Neural progenitor cell (in vitro differentiated cells): ENCODE measurements at regions not wholly inside any gene's neighbourhood (a gene's known extent, or its start where the extent isn't known, plus 50 kb on each side); places are given as distances from the start of the nearest gene placed in this dataset.

Experiments
- DNase-seq: peaks from one replicate; pipeline ENCODE4 v3.0.0-alpha.2; 2016; ENCODE audit warnings: low spot score
- H2AFZ ChIP-seq: fragments of 200-600 bp; sonication (generic); replicated peaks from 2 replicates; pipeline ENCODE4 v1.6.1; 2016; ENCODE audit warnings: antibody characterized with exemption
- H3F3A ChIP-seq: fragments of 200-600 bp; sonication (generic); 2 replicates; pipeline ENCODE4 v1.6.1; 2016; ENCODE audit warnings: antibody characterized with exemption, low read depth
- H3K27ac ChIP-seq: fragments of 200-600 bp; sonication (generic); 2 replicates; pipeline ENCODE4 v1.5.1; 2016; ENCODE audit warnings: mild to moderate bottlenecking
- H3K27me3 ChIP-seq: fragments of 200-600 bp; sonication (generic); 2 replicates; pipeline ENCODE4 v1.6.1; 2016; ENCODE audit warnings: mild to moderate bottlenecking, moderate library complexity
- H3K36me3 ChIP-seq: fragments of 200-600 bp; sonication (generic); 2 replicates; pipeline ENCODE4 v1.5.1; 2016
- H3K4me1 ChIP-seq: fragments of 200-600 bp; sonication (generic); 2 replicates; pipeline ENCODE4 v1.6.1; 2016; ENCODE audit warnings: mixed run types
- H3K4me2 ChIP-seq: fragments of 200-600 bp; sonication (generic); 2 replicates; pipeline ENCODE4 v1.6.1; 2016
- H3K4me3 ChIP-seq: fragments of 200-600 bp; sonication (generic); 2 replicates; pipeline ENCODE4 v1.5.1; 2016
- H3K79me2 ChIP-seq: fragments of 200-600 bp; sonication (generic); 2 replicates; pipeline ENCODE4 v1.6.1; 2016; ENCODE audit warnings: low read depth
- H3K9ac ChIP-seq: fragments of 200-600 bp; sonication (generic); 2 replicates; pipeline ENCODE4 v1.6.1; 2016
- H3K9me3 ChIP-seq: fragments of 200-600 bp; sonication (generic); 2 replicates; pipeline ENCODE4 v1.5.1; 2016; ENCODE audit warnings: low read depth
- H4K20me1 ChIP-seq: fragments of 200-600 bp; sonication (generic); 2 replicates; pipeline ENCODE4 v1.6.1; 2016; ENCODE audit warnings: low read depth
- H3K27ac Mint-ChIP-seq: 3 replicates; pipeline ENCODE4 v1.8.0; 2021; ENCODE audit warnings: mixed read lengths
- H3K27me3 Mint-ChIP-seq: 2 replicates; pipeline ENCODE4 v1.8.0; 2022; ENCODE audit warnings: low read depth, mild to moderate bottlenecking, inconsistent platforms, moderate library complexity, mixed read lengths; ENCODE audit not compliant: insufficient read depth
- H3K36me3 Mint-ChIP-seq: 3 replicates; pipeline ENCODE4 v1.8.0; 2021; ENCODE audit warnings: mixed read lengths
- H3K4me1 Mint-ChIP-seq: 3 replicates; pipeline ENCODE4 v1.8.0; 2021; ENCODE audit warnings: mixed read lengths
- H3K4me3 Mint-ChIP-seq: 3 replicates; pipeline ENCODE4 v1.8.0; 2021; ENCODE audit warnings: mild to moderate bottlenecking, moderate library complexity, mixed read lengths
- H3K9me3 Mint-ChIP-seq: 3 replicates; pipeline ENCODE4 v1.8.0; 2020; ENCODE audit warnings: mixed read lengths
- EZH2 ChIP-seq: fragments of 200-600 bp; sonication (generic); IDR thresholded peaks from 2 replicates; pipeline ENCODE4 v1.6.1; 2017; ENCODE audit warnings: antibody characterized with exemption, mild to moderate bottlenecking, moderate library complexity
- EZH2phosphoT487 ChIP-seq: fragments of 200-600 bp; sonication (generic); IDR thresholded peaks from 2 replicates; pipeline ENCODE4 v1.6.1; 2017; ENCODE audit warnings: antibody characterized with exemption
- TF ChIP-seq, protein P1 (sequence below): fragments of 200-600 bp; sonication (generic); IDR thresholded peaks from 2 replicates; pipeline ENCODE4 v1.5.1; 2017; ENCODE audit warnings: antibody characterized with exemption, mild to moderate bottlenecking

DNA sequence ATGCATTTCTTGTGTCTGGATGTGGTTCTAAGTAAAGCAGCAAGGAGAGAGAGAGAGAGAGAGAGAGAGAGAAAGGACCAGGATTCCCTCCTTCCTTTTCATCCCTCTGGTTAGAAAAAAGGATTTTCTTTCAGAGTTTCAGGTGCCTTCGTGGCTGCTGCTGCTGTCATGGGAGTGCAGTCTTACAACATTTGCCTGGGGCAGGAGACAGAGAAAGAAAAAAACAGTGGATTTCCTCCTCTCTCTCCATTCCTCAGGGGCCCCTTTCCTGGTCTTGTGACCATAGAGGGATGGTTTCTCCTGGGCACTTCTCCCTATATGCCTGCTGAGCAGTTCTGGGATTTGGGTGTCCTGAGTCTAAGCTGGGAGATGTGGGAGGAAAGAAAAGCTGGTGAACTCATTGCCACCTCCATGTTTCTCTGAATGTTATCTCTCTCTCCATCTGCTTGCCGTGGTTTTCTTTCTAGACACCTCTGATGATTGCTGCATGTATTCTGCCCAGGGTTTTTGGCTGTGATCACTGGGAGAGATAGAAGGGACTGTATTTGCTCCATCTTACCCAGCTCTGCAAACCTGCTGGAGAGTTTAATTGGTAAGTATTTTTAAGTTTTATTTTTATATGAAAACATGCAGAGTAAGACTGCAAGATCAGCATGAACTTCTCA, 142.4 kb upstream of the RGMA start:
- H3K36me3 Mint-ChIP-seq = peaks cover 4% of the 10 kb centered on the region
- H3K27me3 ChIP-seq = no peaks in the 10 kb centered on the region
- H3K27me3 Mint-ChIP-seq = no peaks in the 10 kb centered on the region
- H3K9me3 Mint-ChIP-seq = peaks cover 24% of the 10 kb centered on the region
- no peak for DNase-seq
- H3K4me1 Mint-ChIP-seq = no peaks in the 10 kb centered on the region
- no peak overlapping the region for H3K27ac Mint-ChIP-seq
- peaks cover 3% of the 10 kb centered on the region for H3K36me3 ChIP-seq
- H3K9me3 ChIP-seq = peaks cover 4% of the 10 kb centered on the region
- H3K4me3 ChIP-seq = no peak overlapping the region
- no peak overlapping the region for H3K4me3 Mint-ChIP-seq
- H3F3A ChIP-seq = peaks cover 19% of the 10 kb centered on the region
- no peak overlapping the region for H3K4me2 ChIP-seq
- H3K27ac ChIP-seq = no peak overlapping the region
- H2AFZ ChIP-seq = no peak overlapping the region
- H3K4me1 ChIP-seq = peaks cover 26% of the 10 kb centered on the region
- no peaks in the 10 kb centered on the region for H4K20me1 ChIP-seq
- no peak overlapping the region for H3K9ac ChIP-seq
- no peak for TF ChIP-seq EZH2phosphoT487
- TF ChIP-seq, protein P1, sequence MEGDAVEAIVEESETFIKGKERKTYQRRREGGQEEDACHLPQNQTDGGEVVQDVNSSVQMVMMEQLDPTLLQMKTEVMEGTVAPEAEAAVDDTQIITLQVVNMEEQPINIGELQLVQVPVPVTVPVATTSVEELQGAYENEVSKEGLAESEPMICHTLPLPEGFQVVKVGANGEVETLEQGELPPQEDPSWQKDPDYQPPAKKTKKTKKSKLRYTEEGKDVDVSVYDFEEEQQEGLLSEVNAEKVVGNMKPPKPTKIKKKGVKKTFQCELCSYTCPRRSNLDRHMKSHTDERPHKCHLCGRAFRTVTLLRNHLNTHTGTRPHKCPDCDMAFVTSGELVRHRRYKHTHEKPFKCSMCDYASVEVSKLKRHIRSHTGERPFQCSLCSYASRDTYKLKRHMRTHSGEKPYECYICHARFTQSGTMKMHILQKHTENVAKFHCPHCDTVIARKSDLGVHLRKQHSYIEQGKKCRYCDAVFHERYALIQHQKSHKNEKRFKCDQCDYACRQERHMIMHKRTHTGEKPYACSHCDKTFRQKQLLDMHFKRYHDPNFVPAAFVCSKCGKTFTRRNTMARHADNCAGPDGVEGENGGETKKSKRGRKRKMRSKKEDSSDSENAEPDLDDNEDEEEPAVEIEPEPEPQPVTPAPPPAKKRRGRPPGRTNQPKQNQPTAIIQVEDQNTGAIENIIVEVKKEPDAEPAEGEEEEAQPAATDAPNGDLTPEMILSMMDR = no peak
- TF ChIP-seq EZH2 = no peak
- H3K79me2 ChIP-seq = no peaks in the 10 kb centered on the region

DNA sequence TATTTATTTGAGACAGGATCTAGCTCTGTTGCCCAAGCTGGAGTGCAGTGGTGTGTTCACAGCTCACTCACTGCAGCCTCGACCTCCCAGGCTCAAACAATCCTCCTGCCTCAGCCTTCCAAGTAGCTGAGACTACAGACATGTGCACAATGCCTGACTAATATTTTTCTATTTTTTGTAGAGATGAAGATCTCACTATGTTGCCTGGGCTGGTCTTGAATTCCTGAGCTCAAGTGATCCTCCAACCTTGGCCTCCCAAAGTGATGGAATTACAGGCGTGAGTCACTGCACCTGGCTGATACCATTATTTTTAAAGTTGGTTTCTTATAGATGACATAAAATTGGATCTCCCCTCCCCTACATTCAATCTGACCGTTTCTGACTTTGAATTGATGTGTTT, 139.5 kb upstream of the RGMA start:
- Histone ChIP-seq H3K4me1 (peaks cover 9% of the 10 kb centered on the region), H2AFZ (no peak overlapping the region), H3K36me3 (peaks cover 3% of the 10 kb centered on the region), H3K27ac (no peak overlapping the region), H3K9ac (no peak overlapping the region), H3K9me3 (peaks cover 9% of the 10 kb centered on the region), H3K79me2 (no peaks in the 10 kb centered on the region), H4K20me1 (no peaks in the 10 kb centered on the region), H3K27me3 (no peaks in the 10 kb centered on the region), H3K4me3 (no peak overlapping the region), H3K4me2 (no peak overlapping the region), H3F3A (peaks cover 3% of the 10 kb centered on the region)
- peaks cover 4% of the 10 kb centered on the region for H3K36me3 Mint-ChIP-seq
- no peak for TF ChIP-seq EZH2phosphoT487
- TF ChIP-seq, protein P1 = no peak
- no peak for TF ChIP-seq EZH2
- H3K4me3 Mint-ChIP-seq = no peak overlapping the region
- no peaks in the 10 kb centered on the region for H3K4me1 Mint-ChIP-seq
- no peaks in the 10 kb centered on the region for H3K27me3 Mint-ChIP-seq
- no peak for DNase-seq
- H3K27ac Mint-ChIP-seq = no peak overlapping the region
- H3K9me3 Mint-ChIP-seq = peaks cover 24% of the 10 kb centered on the region

DNA sequence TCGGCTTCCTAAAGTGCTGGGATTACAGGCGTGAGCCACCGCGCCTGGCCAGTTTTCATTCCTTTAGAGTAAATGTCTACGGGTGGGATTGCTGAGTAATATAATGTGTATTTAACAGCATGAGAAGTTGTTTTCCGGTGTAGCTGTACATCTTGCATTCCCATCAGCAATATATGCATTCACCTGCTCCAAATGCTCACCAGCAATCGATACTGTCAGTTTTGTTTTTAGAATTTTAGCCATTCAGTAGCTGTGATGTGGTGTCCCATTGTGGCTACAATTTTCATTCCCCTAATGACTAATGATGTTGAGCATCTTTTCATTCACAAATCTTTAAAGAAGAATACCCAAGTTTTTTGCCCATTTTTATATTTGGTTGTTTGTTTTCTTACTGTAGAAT, 134.8 kb upstream of the RGMA start:
- Histone ChIP-seq H2AFZ (no peak overlapping the region), H4K20me1 (no peaks in the 10 kb centered on the region), H3F3A (peaks cover 3% of the 10 kb centered on the region), H3K9me3 (peaks cover 5% of the 10 kb centered on the region), H3K9ac (no peak overlapping the region), H3K27ac (no peak overlapping the region), H3K4me2 (no peak overlapping the region), H3K79me2 (no peaks in the 10 kb centered on the region), H3K4me3 (no peak overlapping the region), H3K27me3 (no peaks in the 10 kb centered on the region), H3K36me3 (peaks cover 3% of the 10 kb centered on the region), H3K4me1 (no peaks in the 10 kb centered on the region)
- no peak for DNase-seq
- Mint-ChIP-seq H3K9me3 (peaks cover 7% of the 10 kb centered on the region), H3K27ac (no peak overlapping the region), H3K27me3 (peaks cover 2% of the 10 kb centered on the region), H3K4me3 (no peak overlapping the region), H3K36me3 (peaks cover 4% of the 10 kb centered on the region), H3K4me1 (no peaks in the 10 kb centered on the region)
- TF ChIP-seq, protein P1 = no peak
- no peak for TF ChIP-seq EZH2
- no peak for TF ChIP-seq EZH2phosphoT487
